Epithelial cell of esophagus (primary cell): ENCODE measurements at regions not wholly inside any gene's neighbourhood (a gene's known extent, or its start where the extent isn't known, plus 50 kb on each side); places are given as distances from the start of the nearest gene placed in this dataset.

Source experiments
- DNase-seq: peaks from one replicate; pipeline ENCODE4 v3.0.0; 2010; ENCODE audit warnings: low read depth
- H3K4me3 ChIP-seq: 2 replicates; pipeline ENCODE4 v1.5.1; 2011; ENCODE audit warnings: mild to moderate bottlenecking, low read length, control low read depth
- CTCF ChIP-seq: IDR thresholded peaks from 2 replicates; pipeline ENCODE4 v1.5.1; 2011; ENCODE audit warnings: low read depth, mild to moderate bottlenecking, low read length, control low read depth, inconsistent platforms; ENCODE audit not compliant: insufficient read depth; ENCODE audit errors: missing control alignments

GRCh38 chr1:214895011-214895600 is 187.4 kb upstream of the KCNK2 start:
- DNase-seq, result no peak
- no peak for TF ChIP-seq CTCF
- H3K4me3 ChIP-seq, result no peak overlapping the region

- TF ChIP-seq CTCF, result no peak
- DNase-seq, result no peak
- H3K4me3 ChIP-seq, result no peak overlapping the region
These were observed 185.6 kb upstream of the KCNK2 start for GRCh38 chr1:214896921-214897320.

- no peak overlapping the region for H3K4me3 ChIP-seq
- no peak for TF ChIP-seq CTCF
- DNase-seq, result no peak
These were observed 185.0 kb upstream of the KCNK2 start for GRCh38 chr1:214897581-214897980.

- no peak for TF ChIP-seq CTCF
- H3K4me3 ChIP-seq, result no peak overlapping the region
- DNase-seq, result no peak
These were observed 184.4 kb upstream of the KCNK2 start for GRCh38 chr1:214898161-214898560.

GRCh38 chr1:214898718-214899117 is 183.8 kb upstream of the KCNK2 start:
- DNase-seq, result no peak
- no peak for TF ChIP-seq CTCF
- no peak overlapping the region for H3K4me3 ChIP-seq

- DNase-seq, result no peak
- TF ChIP-seq CTCF, result no peak
- H3K4me3 ChIP-seq, result no peak overlapping the region
These were observed 182.6 kb upstream of the KCNK2 start for GRCh38 chr1:214899908-214900460.

- no peak for DNase-seq
- no peak for TF ChIP-seq CTCF
- H3K4me3 ChIP-seq, result no peak overlapping the region
These were observed 181.9 kb upstream of the KCNK2 start for GRCh38 chr1:214900590-214900989.
